Parathyroid adenoma (tissue), 2 donors: ENCODE measurements at regions not wholly inside any gene's neighbourhood (a gene's known extent, or its start where the extent isn't known, plus 50 kb on each side); places are given as distances from the start of the nearest gene placed in this dataset.

ENCODE experiments used
- H2AFZ ChIP-seq: fragments of 300-600 bp; sonication (generic); one replicate; pipeline ENCODE4 v1.7.0; 2017; ENCODE audit warnings: antibody characterized with exemption, mild to moderate bottlenecking
- H3K27ac ChIP-seq: fragments of 300-600 bp; sonication (generic); one replicate; pipeline ENCODE4 v1.7.0; 2017
- H3K27me3 ChIP-seq: fragments of 300-600 bp; sonication (generic); one replicate; pipeline ENCODE4 v1.7.0; 2017; ENCODE audit warnings: low read length; ENCODE audit not compliant: control insufficient read depth, insufficient read depth
- H3K36me3 ChIP-seq: fragments of 300-600 bp; sonication (generic); one replicate; pipeline ENCODE4 v1.7.0; 2017; ENCODE audit warnings: low read length; ENCODE audit not compliant: control insufficient read depth, insufficient read depth
- H3K4me1 ChIP-seq: fragments of 300-600 bp; sonication (generic); one replicate; pipeline ENCODE4 v1.7.0; 2017; ENCODE audit warnings: control low read depth
- H3K4me2 ChIP-seq: fragments of 300-600 bp; sonication (generic); one replicate; pipeline ENCODE4 v1.7.0; 2017; ENCODE audit warnings: low read length
- H3K4me3 ChIP-seq: fragments of 300-600 bp; sonication (generic); one replicate; pipeline ENCODE4 v1.7.0; 2017; ENCODE audit warnings: low read depth, low read length
- H3K79me2 ChIP-seq: fragments of 300-600 bp; sonication (generic); one replicate; pipeline ENCODE4 v1.7.0; 2017; ENCODE audit warnings: control low read depth
- H3K9ac ChIP-seq: fragments of 300-600 bp; sonication (generic); one replicate; pipeline ENCODE4 v1.7.0; 2017; ENCODE audit warnings: mild to moderate bottlenecking
- H3K9me3 ChIP-seq: fragments of 300-600 bp; sonication (generic); one replicate; pipeline ENCODE4 v1.7.0; 2017; ENCODE audit warnings: low read length; ENCODE audit not compliant: control insufficient read depth
- CTCF ChIP-seq: fragments of 300-600 bp; sonication (generic); IDR thresholded peaks from one replicate; pipeline ENCODE4 v1.7.0; 2017; ENCODE audit warnings: antibody characterized with exemption, mild to moderate bottlenecking
- donor health status: primary hyperparathyroidism.

GRCh38 chr6:97805596-97805995 is 522.6 kb upstream of the MMS22L start:
- H3K27ac ChIP-seq, result no peak overlapping the region
- no peak overlapping the region for H3K4me2 ChIP-seq
- no peaks in the 10 kb centered on the region for H3K79me2 ChIP-seq
- peaks cover 3% of the 10 kb centered on the region for H3K9me3 ChIP-seq
- no peaks in the 10 kb centered on the region for H3K36me3 ChIP-seq
- no peaks in the 10 kb centered on the region for H3K4me1 ChIP-seq
- H3K27me3 ChIP-seq, result no peaks in the 10 kb centered on the region
- no peak overlapping the region for H3K9ac ChIP-seq
- no peak overlapping the region for H3K4me3 ChIP-seq
- TF ChIP-seq CTCF, result no peak
- H2AFZ ChIP-seq, result no peak overlapping the region

GRCh38 chr6:97812940-97813339 is 529.9 kb upstream of the MMS22L start:
- H3K4me3 ChIP-seq, result no peak overlapping the region
- no peak overlapping the region for H3K9ac ChIP-seq
- H3K36me3 ChIP-seq, result no peaks in the 10 kb centered on the region
- no peaks in the 10 kb centered on the region for H3K9me3 ChIP-seq
- no peaks in the 10 kb centered on the region for H3K4me1 ChIP-seq
- no peak for TF ChIP-seq CTCF
- no peaks in the 10 kb centered on the region for H3K27me3 ChIP-seq
- no peaks in the 10 kb centered on the region for H3K79me2 ChIP-seq
- no peak overlapping the region for H3K4me2 ChIP-seq
- H3K27ac ChIP-seq, result no peak overlapping the region
- no peak overlapping the region for H2AFZ ChIP-seq

GRCh38 chr6:97813889-97814567 is 531.0 kb upstream of the MMS22L start:
- no peaks in the 10 kb centered on the region for H3K4me1 ChIP-seq
- H3K4me3 ChIP-seq, result no peak overlapping the region
- no peak overlapping the region for H3K27ac ChIP-seq
- H3K36me3 ChIP-seq, result no peaks in the 10 kb centered on the region
- no peak overlapping the region for H2AFZ ChIP-seq
- no peaks in the 10 kb centered on the region for H3K79me2 ChIP-seq
- TF ChIP-seq CTCF, result no peak
- H3K27me3 ChIP-seq, result no peaks in the 10 kb centered on the region
- no peak overlapping the region for H3K4me2 ChIP-seq
- H3K9ac ChIP-seq, result no peak overlapping the region
- no peaks in the 10 kb centered on the region for H3K9me3 ChIP-seq

- H3K4me1 ChIP-seq, result no peaks in the 10 kb centered on the region
- no peak overlapping the region for H3K9ac ChIP-seq
- H3K79me2 ChIP-seq, result no peaks in the 10 kb centered on the region
- H3K27ac ChIP-seq, result no peak overlapping the region
- no peak overlapping the region for H2AFZ ChIP-seq
- no peak overlapping the region for H3K4me3 ChIP-seq
- no peak overlapping the region for H3K4me2 ChIP-seq
- no peaks in the 10 kb centered on the region for H3K9me3 ChIP-seq
- H3K27me3 ChIP-seq, result no peaks in the 10 kb centered on the region
- H3K36me3 ChIP-seq, result no peaks in the 10 kb centered on the region
- TF ChIP-seq CTCF, result no peak
Observed at GRCh38 chr6:97815301-97815812, 532.3 kb upstream of the MMS22L start.

- Histone ChIP-seq H3K79me2 (no peaks in the 10 kb centered on the region), H3K4me1 (no peaks in the 10 kb centered on the region), H3K4me2 (no peak overlapping the region), H3K27me3 (no peaks in the 10 kb centered on the region), H3K9me3 (no peaks in the 10 kb centered on the region), H3K27ac (no peak overlapping the region), H3K4me3 (no peak overlapping the region), H3K9ac (no peak overlapping the region), H3K36me3 (no peaks in the 10 kb centered on the region), H2AFZ (no peak overlapping the region)
- no peak for TF ChIP-seq CTCF
Observed at GRCh38 chr6:97816526-97816925, 533.5 kb upstream of the MMS22L start.
